Myocyte (in vitro differentiated cells): ENCODE measurements at regions not wholly inside any gene's neighbourhood (a gene's known extent, or its start where the extent isn't known, plus 50 kb on each side); places are given as distances from the start of the nearest gene placed in this dataset.
"Not testable (repeated sequence)": the region's sequence is repeated elsewhere in the genome, so short reads cannot be mapped to it uniquely, and the experiment has no call there.

Source experiments
- DNase-seq: peaks from one replicate; pipeline ENCODE4 v3.0.0-alpha.2; 2012; ENCODE audit warnings: low read depth

GRCh38 chr18:47680488-47680887, 250.0 kb downstream of the SMAD2 start:
- DNase-seq, result no peak

GRCh38 chr18:47679864-47680263, 250.6 kb downstream of the SMAD2 start:
- DNase-seq, result no peak

DNA sequence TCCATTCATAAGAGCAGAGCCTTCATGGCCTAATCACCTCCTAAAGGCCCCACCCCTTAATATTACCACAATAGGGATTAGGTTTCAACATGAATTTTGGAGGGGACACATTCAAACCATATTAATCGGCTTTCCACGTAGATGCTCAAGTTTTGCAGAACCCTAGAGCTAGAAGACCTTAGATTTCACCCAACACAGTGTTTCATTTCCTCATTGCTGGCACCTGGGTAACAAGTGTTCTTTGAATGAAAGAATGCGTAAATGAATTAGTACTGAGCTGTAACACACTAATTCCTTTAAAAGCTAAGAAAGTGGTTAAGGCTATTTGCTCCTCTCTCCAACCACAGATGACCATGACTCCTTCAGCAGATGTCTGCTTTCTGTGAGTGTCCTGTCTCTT, 252.5 kb downstream of the SMAD2 start:
- no peak for DNase-seq

DNA sequence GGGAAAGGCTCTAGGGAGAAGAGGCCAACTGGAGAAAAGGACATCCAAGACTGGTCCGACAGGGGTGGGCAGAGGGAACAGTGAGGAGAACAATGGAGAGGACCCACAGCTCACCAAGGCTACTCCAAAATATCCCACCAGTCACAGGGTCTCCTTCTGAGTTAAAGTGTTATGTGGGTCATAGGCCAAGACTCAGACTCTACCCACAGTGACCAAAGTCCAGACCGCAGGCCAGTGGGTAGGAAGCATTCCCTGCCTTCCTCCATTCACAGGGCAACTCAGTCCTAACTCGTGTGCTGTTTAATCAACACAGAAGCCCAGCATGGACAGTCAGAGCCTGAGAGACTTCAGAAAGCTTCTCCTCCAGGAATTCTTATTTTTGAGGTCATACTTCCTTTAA, 260.6 kb downstream of the SMAD2 start:
- DNase-seq, result no peak

DNA sequence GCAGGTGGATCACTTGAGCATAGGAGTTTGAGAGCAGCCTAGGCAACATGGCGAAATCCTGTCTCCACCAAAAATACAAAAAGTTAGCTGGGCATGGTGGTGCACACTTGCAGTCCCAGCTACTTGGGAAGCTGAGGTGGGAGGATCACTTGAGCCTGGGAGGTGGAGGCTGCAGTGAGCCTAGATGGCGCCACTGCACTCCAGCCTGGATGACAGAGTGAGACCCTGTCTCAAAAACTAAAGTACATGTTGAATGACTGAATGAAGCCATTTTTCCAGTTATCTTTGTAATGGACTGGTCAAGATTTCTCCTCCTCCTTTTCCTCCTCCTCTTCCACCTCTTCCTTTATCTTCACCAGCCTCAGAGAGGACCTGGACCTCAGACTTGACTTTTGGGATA, 272.0 kb downstream of the SMAD2 start:
- no peak for DNase-seq

DNA sequence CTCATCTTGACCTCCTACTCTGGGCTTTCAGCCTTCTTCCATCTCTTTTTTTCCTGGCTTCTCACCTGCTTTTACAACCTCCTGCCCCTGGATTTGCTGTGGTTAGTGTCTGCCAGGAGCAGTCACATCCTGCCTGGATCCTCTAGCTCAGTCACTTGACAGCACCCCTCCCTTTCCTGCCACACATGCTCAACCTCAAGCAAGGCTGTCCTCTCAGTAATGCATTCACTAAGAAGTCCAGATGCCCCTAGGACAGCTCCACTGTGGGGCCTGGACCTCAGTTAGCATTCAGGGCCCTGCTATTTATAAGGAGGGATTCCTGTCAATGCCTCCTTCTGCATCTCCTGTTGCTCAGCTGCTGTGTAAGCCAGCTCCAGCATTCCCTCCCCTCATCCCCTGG, 275.5 kb downstream of the SMAD2 start:
- DNase-seq, result no peak

GRCh38 chr18:47644896-47645295, 285.6 kb downstream of the SMAD2 start:
- DNase-seq, result no peak

GRCh38 chr18:47637551-47637950, 292.9 kb downstream of the SMAD2 start:
- DNase-seq, result not testable (repeated sequence)

GRCh38 chr18:47635416-47635815, 295.0 kb downstream of the SMAD2 start:
- no peak for DNase-seq

GRCh38 chr18:47632970-47633635, 297.4 kb downstream of the SMAD2 start:
- no peak for DNase-seq

DNA sequence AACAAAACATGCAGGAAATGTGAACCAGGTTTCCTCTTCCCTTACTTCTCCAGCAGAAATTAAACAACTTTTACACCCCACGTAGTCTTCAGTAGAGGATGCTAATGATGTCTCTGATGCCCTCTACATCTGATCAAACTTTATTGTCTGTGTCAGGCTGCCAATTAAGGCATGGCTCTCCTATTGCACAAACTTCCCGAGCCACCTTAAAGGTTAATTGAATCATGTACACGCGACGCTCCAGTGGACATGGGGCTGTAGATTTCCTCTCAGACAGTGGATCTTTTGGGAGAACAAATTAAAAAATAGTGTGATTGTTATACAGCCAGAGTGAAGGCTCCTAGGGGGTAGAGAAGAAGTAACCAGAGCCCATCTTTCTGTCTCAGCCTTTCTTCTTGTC, 301.6 kb downstream of the SMAD2 start:
- DNase-seq, result no peak

- DNase-seq, result no peak
Observed at GRCh38 chr18:47628240-47628781, 302.1 kb downstream of the SMAD2 start.

DNA sequence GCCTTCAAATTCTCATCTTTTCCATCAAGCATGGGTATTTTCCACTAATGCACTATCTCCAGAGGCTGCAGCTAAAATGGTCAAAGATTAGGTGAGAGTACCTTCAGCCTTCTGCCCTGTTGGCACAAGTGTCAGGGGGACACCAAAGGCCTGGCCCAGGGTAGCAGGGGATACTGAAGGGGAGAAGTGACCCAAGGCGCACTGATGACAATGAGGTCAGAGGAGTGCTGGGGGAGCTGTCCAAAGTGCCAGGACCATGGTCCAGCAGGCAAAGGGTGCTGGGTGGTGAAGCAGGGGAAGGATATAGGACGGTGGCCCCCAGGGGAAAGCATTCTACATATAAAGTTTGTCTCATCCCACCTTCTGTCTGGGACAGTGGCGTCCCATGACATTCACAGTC, 303.4 kb downstream of the SMAD2 start:
- DNase-seq, result no peak

- DNase-seq, result no peak
Observed at GRCh38 chr18:47619771-47620448, 310.5 kb downstream of the SMAD2 start.

DNA sequence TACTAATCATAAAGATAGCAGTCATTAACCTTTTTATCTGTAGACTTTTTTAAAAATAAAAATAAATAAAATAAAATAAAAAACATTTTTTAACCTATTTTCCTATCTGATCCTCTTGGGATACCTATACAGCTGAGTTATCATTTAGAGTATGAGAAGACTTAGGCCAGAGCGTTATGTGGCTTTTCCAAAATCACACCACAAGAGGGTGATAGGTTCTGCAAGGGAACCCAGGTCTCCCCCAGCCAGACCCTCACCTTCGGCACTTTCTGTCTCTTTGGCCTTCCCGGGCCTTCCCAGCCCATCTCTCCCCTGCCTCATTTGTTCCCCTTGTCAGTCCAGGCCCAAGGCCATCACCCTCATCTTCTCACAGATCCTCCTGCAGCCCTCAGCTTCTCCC, 311.7 kb downstream of the SMAD2 start:
- no peak for DNase-seq

DNA sequence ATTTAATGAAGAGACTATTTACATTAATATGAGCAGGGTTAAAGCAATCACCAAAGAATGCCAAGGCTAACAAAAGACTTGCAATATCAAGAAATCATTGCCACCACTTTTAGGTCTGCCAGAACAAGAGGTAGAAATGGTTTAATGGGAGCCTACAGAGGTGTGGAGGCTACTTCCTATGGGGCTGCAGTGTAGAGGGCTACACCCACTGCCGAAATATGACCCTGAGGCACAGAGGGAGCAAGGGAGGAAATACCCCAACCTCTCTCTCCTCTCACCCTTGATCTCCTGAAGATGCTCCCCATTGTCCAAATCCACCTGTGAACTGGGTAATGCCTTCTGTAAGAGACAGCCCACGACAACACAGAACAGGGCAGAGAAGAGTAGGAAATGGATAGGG, 315.4 kb downstream of the SMAD2 start:
- no peak for DNase-seq

- DNase-seq, result no peak
Observed at GRCh38 chr18:47613929-47614328, 316.5 kb downstream of the SMAD2 start.

DNA sequence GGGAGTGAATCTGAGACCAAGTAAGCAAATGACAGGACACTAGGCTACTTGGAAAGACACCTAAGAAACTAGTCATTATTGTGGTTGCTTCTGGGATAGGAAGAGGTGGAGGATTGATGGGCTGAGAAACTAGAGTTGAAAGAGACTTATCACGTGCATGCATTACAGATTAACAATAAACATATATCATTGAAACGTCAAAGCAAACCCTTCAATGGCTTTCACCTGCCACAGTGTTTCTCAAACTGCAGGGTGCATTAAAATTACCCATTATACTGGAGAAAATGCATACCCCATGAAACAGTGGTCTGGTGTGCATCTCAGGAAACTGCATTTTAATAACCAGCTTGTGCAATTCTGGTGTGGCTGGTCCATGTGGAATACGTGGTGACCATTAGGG, 318.8 kb downstream of the SMAD2 start:
- no peak for DNase-seq

GRCh38 chr18:47606526-47606925, 323.9 kb downstream of the SMAD2 start:
- DNase-seq, result no peak

GRCh38 chr18:47605093-47605492, 325.4 kb downstream of the SMAD2 start:
- no peak for DNase-seq

GRCh38 chr18:47604021-47604420, 326.4 kb downstream of the SMAD2 start:
- DNase-seq, result no peak

GRCh38 chr18:47603158-47603557, 327.3 kb downstream of the SMAD2 start:
- DNase-seq, result no peak

GRCh38 chr18:47602273-47602897, 328.1 kb downstream of the SMAD2 start:
- no peak for DNase-seq
